BJ (cell line): ENCODE measurements at regions not wholly inside any gene's neighbourhood (a gene's known extent, or its start where the extent isn't known, plus 50 kb on each side); places are given as distances from the start of the nearest gene placed in this dataset.

ENCODE experiments used
- CTCF ChIA-PET: fragments of 350-600 bp; formaldehyde crosslinking; extraction: SDS; loops from one replicate; lab custom pipeline; 2021; ENCODE audit warnings: antibody characterized with exemption, inconsistent platforms; lab: Yijun Ruan, JAX
- POLR2A ChIA-PET: fragments of 300-600 bp; sonication (Branson Sonifier 250); formaldehyde crosslinking; extraction: SDS; loops from one replicate; lab custom pipeline; 2021; ENCODE audit warnings: antibody characterized with exemption; lab: Charles Lee
- DNase-seq: peaks from one replicate; pipeline ENCODE4 v3.0.0-alpha.2; 2011; ENCODE audit warnings: low read depth
- H3K27me3 ChIP-seq: 2 replicates; pipeline ENCODE4 v1.6.0; 2011; ENCODE audit warnings: low read length; ENCODE audit not compliant: control insufficient read depth, insufficient read depth
- H3K36me3 ChIP-seq: 2 replicates; pipeline ENCODE4 v1.5.1; 2011; ENCODE audit warnings: low read length; ENCODE audit not compliant: control insufficient read depth, insufficient read depth
- H3K4me3 ChIP-seq: 2 replicates; pipeline ENCODE4 v1.5.1; 2011; ENCODE audit warnings: low read depth, mild to moderate bottlenecking, control low read depth, low read length
- TF ChIP-seq, protein P1 (sequence below): IDR thresholded peaks from 2 replicates; pipeline ENCODE4 v1.5.1; 2011; ENCODE audit warnings: low read depth, mild to moderate bottlenecking, control low read depth, inconsistent platforms, low read length, moderate library complexity; ENCODE audit not compliant: insufficient read depth

DNA sequence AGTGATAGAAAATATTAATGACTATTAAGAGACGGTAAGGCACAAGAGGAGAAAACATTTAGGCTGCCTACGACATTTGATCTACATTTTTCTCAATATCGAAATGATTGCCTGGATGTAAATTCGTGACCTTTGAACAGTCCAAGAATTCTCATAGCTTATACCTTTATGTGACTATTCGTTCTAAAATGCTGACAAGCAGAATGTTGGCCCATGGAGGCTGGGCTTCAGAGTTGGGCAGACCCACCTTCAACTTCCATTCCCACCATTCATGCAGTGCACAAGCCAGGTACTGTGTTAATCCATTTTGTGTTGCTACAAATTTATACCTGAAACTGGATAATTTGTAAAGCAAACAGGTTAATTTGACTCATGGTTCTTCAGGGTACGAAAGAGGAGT is 441.4 kb upstream of the COBL start:
- Histone ChIP-seq H3K36me3 (no peaks in the 10 kb centered on the region), H3K4me3 (no peak overlapping the region), H3K27me3 (no peaks in the 10 kb centered on the region)
- ChIA-PET CTCF (no interaction called here), POLR2A (no interaction called here)
- DNase-seq, result no peak
- TF ChIP-seq, protein P1, sequence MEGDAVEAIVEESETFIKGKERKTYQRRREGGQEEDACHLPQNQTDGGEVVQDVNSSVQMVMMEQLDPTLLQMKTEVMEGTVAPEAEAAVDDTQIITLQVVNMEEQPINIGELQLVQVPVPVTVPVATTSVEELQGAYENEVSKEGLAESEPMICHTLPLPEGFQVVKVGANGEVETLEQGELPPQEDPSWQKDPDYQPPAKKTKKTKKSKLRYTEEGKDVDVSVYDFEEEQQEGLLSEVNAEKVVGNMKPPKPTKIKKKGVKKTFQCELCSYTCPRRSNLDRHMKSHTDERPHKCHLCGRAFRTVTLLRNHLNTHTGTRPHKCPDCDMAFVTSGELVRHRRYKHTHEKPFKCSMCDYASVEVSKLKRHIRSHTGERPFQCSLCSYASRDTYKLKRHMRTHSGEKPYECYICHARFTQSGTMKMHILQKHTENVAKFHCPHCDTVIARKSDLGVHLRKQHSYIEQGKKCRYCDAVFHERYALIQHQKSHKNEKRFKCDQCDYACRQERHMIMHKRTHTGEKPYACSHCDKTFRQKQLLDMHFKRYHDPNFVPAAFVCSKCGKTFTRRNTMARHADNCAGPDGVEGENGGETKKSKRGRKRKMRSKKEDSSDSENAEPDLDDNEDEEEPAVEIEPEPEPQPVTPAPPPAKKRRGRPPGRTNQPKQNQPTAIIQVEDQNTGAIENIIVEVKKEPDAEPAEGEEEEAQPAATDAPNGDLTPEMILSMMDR, result no peak

GRCh38 chr7:51732951-51733350 is 416.3 kb upstream of the COBL start:
- POLR2A ChIA-PET, result no interaction called here
- CTCF ChIA-PET, result no interaction called here
- DNase-seq, result no peak

GRCh38 chr7:51732116-51732515 is 415.5 kb upstream of the COBL start:
- no peak for DNase-seq
- Histone ChIP-seq H3K36me3 (no peaks in the 10 kb centered on the region), H3K4me3 (no peak overlapping the region), H3K27me3 (no peaks in the 10 kb centered on the region)
- ChIA-PET POLR2A (no interaction called here), CTCF (no interaction called here)
- TF ChIP-seq, protein P1, result no peak

More at GRCh38 chr7:51732951-51733350, 416.3 kb upstream of the COBL start:
- Histone ChIP-seq H3K4me3 (no peak overlapping the region), H3K27me3 (no peaks in the 10 kb centered on the region), H3K36me3 (no peaks in the 10 kb centered on the region)
- TF ChIP-seq, protein P1, result no peak

DNA sequence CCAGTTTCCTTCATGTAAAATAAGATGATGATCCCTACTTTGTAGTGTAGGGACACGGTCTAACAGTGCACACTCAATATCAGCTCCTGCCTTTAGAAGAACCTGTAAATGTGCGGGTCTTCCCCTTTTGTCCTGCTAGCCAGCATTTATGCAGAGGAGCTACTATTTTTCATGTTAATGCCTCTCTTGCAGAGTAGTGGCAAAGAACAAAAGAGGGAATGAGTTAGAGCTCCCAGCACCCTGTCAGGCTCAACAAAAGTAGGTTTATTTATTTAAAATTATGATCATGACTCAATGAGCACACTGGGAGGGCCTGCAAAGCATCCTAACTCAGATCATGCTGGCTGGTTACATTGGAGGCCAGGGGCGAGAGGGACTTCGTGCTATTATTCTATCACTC is 414.5 kb upstream of the COBL start:
- Histone ChIP-seq H3K36me3 (no peaks in the 10 kb centered on the region), H3K27me3 (no peaks in the 10 kb centered on the region), H3K4me3 (no peak overlapping the region)
- TF ChIP-seq, protein P1, result no peak
- DNase-seq, result no peak
- POLR2A ChIA-PET, result no interaction called here
- CTCF ChIA-PET, result no interaction called here

DNA sequence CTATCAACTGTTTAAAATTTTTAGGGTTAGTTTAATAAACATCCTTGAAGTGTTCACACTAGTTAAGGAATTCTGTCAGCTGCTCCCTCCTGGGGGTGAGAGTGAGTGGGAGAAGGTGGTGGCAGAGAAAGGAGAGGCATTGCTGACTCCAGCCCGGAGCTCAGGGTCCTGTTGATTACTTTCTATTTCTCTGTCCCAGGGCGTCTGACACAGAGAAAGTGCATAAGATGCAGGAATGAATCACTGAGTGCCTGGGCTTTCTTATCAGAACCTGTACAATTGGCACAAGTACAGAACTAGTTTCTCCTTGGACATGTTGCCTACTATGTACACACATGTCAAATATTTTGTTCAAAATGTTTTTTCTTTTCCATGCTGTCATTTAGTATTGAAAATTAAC is 410.8 kb upstream of the COBL start:
- ChIA-PET CTCF (no interaction called here), POLR2A (no interaction called here)
- Histone ChIP-seq H3K36me3 (no peaks in the 10 kb centered on the region), H3K27me3 (no peaks in the 10 kb centered on the region), H3K4me3 (no peak overlapping the region)
- DNase-seq, result no peak
- TF ChIP-seq, protein P1, result no peak
